Liver (tissue), 8 donors: ENCODE measurements at regions not wholly inside any gene's neighbourhood (a gene's known extent, or its start where the extent isn't known, plus 50 kb on each side); places are given as distances from the start of the nearest gene placed in this dataset.

Source experiments
- DNase-seq: peaks from one replicate; pipeline ENCODE4 v3.0.0-alpha.2; 2017; ENCODE audit warnings: low spot score
- H3K27ac ChIP-seq, 2 donors: one replicate each; pipeline ENCODE4 v1.7.0; 2013; ENCODE audit warnings: inconsistent platforms in 2 of 2, low read length in 2 of 2, control low read depth in 1 of 2, low read depth in 1 of 2, mild to moderate bottlenecking in 1 of 2
- H3K27me3 ChIP-seq, 4 donors: one replicate each; pipeline versions ENCODE4 v1.6.1 to v1.7.0; 2013; ENCODE audit warnings: low read length in 3 of 4, inconsistent platforms in 1 of 4, mild to moderate bottlenecking in 1 of 4, moderate library complexity in 1 of 4; ENCODE audit not compliant: control insufficient read depth in 4 of 4, insufficient read depth in 4 of 4
- H3K36me3 ChIP-seq, 4 donors: one replicate each; pipeline versions ENCODE4 v1.6.1 to v1.7.0; 2013; ENCODE audit warnings: low read length in 3 of 4, mild to moderate bottlenecking in 3 of 4, low read depth in 1 of 4, moderate library complexity in 1 of 4; ENCODE audit not compliant: control insufficient read depth in 4 of 4, insufficient read depth in 3 of 4
- H3K4me1 ChIP-seq, 4 donors: one replicate each; pipeline versions ENCODE4 v1.6.1 to v1.7.0; 2013; ENCODE audit warnings: low read length in 3 of 4, mild to moderate bottlenecking in 3 of 4, moderate library complexity in 1 of 4; ENCODE audit not compliant: control insufficient read depth in 4 of 4, insufficient read depth in 4 of 4
- H3K4me3 ChIP-seq, 3 donors: one replicate each; pipeline versions ENCODE4 v1.6.1 to v1.7.0; 2013; ENCODE audit warnings: low read length in 3 of 3, control low read depth in 1 of 3, low read depth in 1 of 3, mild to moderate bottlenecking in 1 of 3
- H3K9ac ChIP-seq, 2 donors: one replicate each; pipeline ENCODE4 v1.7.0; 2013; ENCODE audit warnings: low read length in 2 of 2, mild to moderate bottlenecking in 2 of 2, moderate library complexity in 2 of 2, control low read depth in 1 of 2, low read depth in 1 of 2
- H3K9me3 ChIP-seq, 4 donors: one replicate each; pipeline versions ENCODE4 v1.6.1 to v1.7.0; 2013; ENCODE audit warnings: low read length in 3 of 4; ENCODE audit not compliant: control insufficient read depth in 4 of 4
- ATF3 ChIP-seq: IDR thresholded peaks from 2 replicates; pipeline ENCODE4 v1.6.1; 2016; ENCODE audit warnings: antibody characterized with exemption
- CTCF ChIP-seq: fragments of 150-350 bp; IDR thresholded peaks from 2 replicates; pipeline ENCODE4 v1.5.1; 2017; ENCODE audit warnings: improper control_type of control experiment, low read depth, low read length; ENCODE audit not compliant: missing input control
- FOXA1 ChIP-seq: IDR thresholded peaks from 2 replicates; pipeline ENCODE4 v1.6.1; 2016; ENCODE audit warnings: antibody characterized with exemption
- FOXA2 ChIP-seq: IDR thresholded peaks from 2 replicates; pipeline ENCODE4 v1.6.1; 2016; ENCODE audit warnings: antibody characterized with exemption
- GABPA ChIP-seq, 2 donors: IDR thresholded peaks in 1 of 2; conservative IDR thresholded peaks in 1 of 2; 2 replicates each; pipeline ENCODE4 v1.6.1; 2016; ENCODE audit warnings: antibody characterized with exemption in 2 of 2, mild to moderate bottlenecking in 1 of 2, moderate library complexity in 1 of 2
- HNF4A ChIP-seq, 2 donors: conservative IDR thresholded peaks; 2 replicates each; pipeline ENCODE4 v1.6.1; 2016; ENCODE audit warnings: antibody characterized with exemption in 2 of 2, mild to moderate bottlenecking in 2 of 2
- HNF4G ChIP-seq: IDR thresholded peaks from 2 replicates; pipeline ENCODE4 v1.6.1; 2016; ENCODE audit warnings: antibody characterized with exemption
- JUND ChIP-seq, 2 donors: IDR thresholded peaks; 2 replicates each; pipeline ENCODE4 v1.6.1; 2016; ENCODE audit warnings: antibody characterized with exemption in 2 of 2
- MAX ChIP-seq: IDR thresholded peaks from 2 replicates; pipeline ENCODE4 v1.6.1; 2016; ENCODE audit warnings: antibody characterized with exemption
- NR2F2 ChIP-seq: IDR thresholded peaks from 2 replicates; pipeline ENCODE4 v1.6.1; 2016; ENCODE audit warnings: antibody characterized with exemption
- RAD21 ChIP-seq, 2 donors: IDR thresholded peaks; 2 replicates each; pipeline ENCODE4 v1.6.1; 2016; ENCODE audit warnings: antibody characterized with exemption in 2 of 2, mild to moderate bottlenecking in 2 of 2
- REST ChIP-seq: IDR thresholded peaks from 2 replicates; pipeline ENCODE4 v1.6.1; 2016; ENCODE audit warnings: antibody characterized with exemption, mild to moderate bottlenecking
- RXRA ChIP-seq, 2 donors: IDR thresholded peaks; 2 replicates each; pipeline ENCODE4 v1.6.1; 2017 to 2018; ENCODE audit warnings: antibody characterized with exemption in 2 of 2, mild to moderate bottlenecking in 1 of 2
- SP1 ChIP-seq: IDR thresholded peaks from 2 replicates; pipeline ENCODE4 v1.6.1; 2018; ENCODE audit warnings: antibody characterized with exemption, mild to moderate bottlenecking
- TAF1 ChIP-seq: conservative IDR thresholded peaks from 2 replicates; pipeline ENCODE4 v1.6.1; 2016; ENCODE audit warnings: antibody characterized with exemption, mild to moderate bottlenecking
- ZBTB33 ChIP-seq: IDR thresholded peaks from 2 replicates; pipeline ENCODE4 v1.6.1; 2016; ENCODE audit warnings: antibody characterized with exemption
- WGBS: extraction: QIAGEN DNeasy Blood & Tissue Kit; methylation state at CpG from one replicate; pipeline ENCODE4 v1.1.7; 2013; 5-methylcytosine and 5-hydroxymethylcytosine counted together
- donor health status: healthy.
- donor health status: healthy.
- donor health status: healthy.
- donor health status: healthy.
- donor health status: healthy.

- TF ChIP-seq ATF3, result no peak
- TF ChIP-seq GABPA (IDR thresholded peaks at IDR 0.05 in 1 of 2, conservative IDR thresholded peaks at IDR 0.05 in 1 of 2), result no peak
- no peak for TF ChIP-seq FOXA2
- no peak for TF ChIP-seq TAF1
- no peak for TF ChIP-seq SP1
- TF ChIP-seq FOXA1, result no peak
- TF ChIP-seq REST, result no peak
- TF ChIP-seq JUND (IDR thresholded peaks at IDR 0.05), result no peak
- no peak for TF ChIP-seq MAX
- TF ChIP-seq HNF4A (conservative IDR thresholded peaks at IDR 0.05), result no peak
- no peak for TF ChIP-seq RXRA (IDR thresholded peaks at IDR 0.05)
- TF ChIP-seq HNF4G, result no peak
- Histone ChIP-seq H3K9ac (no peak overlapping the region), H3K27me3 (no peaks in the 10 kb centered on the region), H3K4me3 (no peak overlapping the region), H3K9me3 (no peaks in the 10 kb centered on the region), H3K27ac (no peak overlapping the region), H3K4me1 (no peaks in the 10 kb centered on the region), H3K36me3 (no peaks in the 10 kb centered on the region)
- no peak for DNase-seq
- WGBS, result 68% methylated on average over 8 of the region's 8 CpGs
Measured at GRCh38 chr3:127404221-127405009, 116.6 kb upstream of the PRR20G start.

- DNase-seq, result no peak
- Histone ChIP-seq H3K9me3 (no peaks in the 10 kb centered on the region), H3K36me3 (no peaks in the 10 kb centered on the region), H3K4me1 (no peaks in the 10 kb centered on the region), H3K27me3 (no peaks in the 10 kb centered on the region), H3K27ac (no peak overlapping the region), H3K4me3 (no peak overlapping the region), H3K9ac (no peak overlapping the region)
- TF ChIP-seq HNF4A (conservative IDR thresholded peaks at IDR 0.05) (no peak), REST (no peak), RXRA (IDR thresholded peaks at IDR 0.05) (no peak), GABPA (IDR thresholded peaks at IDR 0.05 in 1 of 2, conservative IDR thresholded peaks at IDR 0.05 in 1 of 2) (no peak), SP1 (no peak), TAF1 (no peak), HNF4G (no peak), ATF3 (no peak), CTCF (no peak), RAD21 (IDR thresholded peaks at IDR 0.05) (no peak), MAX (no peak), NR2F2 (no peak), ZBTB33 (no peak)
- WGBS, result 89% methylated on average over 2 of the region's 2 CpGs
Measured at GRCh38 chr3:127403795-127404194, 115.9 kb upstream of the PRR20G start.
